H9 (cell line): ENCODE measurements at regions not wholly inside any gene's neighbourhood (a gene's known extent, or its start where the extent isn't known, plus 50 kb on each side); places are given as distances from the start of the nearest gene placed in this dataset.

Experiments used
- DNase-seq: peaks from one replicate; pipeline ENCODE4 v3.0.0-alpha.2; 2017
- H2AFZ ChIP-seq: one replicate; pipeline ENCODE4 v1.6.1; 2013; ENCODE audit warnings: mild to moderate bottlenecking, low read length, control low read depth, moderate library complexity
- H2AK5ac ChIP-seq: 2 replicates; pipeline ENCODE4 v1.6.1; 2013; ENCODE audit warnings: low read length, control low read depth, mixed read lengths; ENCODE audit not compliant: insufficient read length
- H2BK120ac ChIP-seq: one replicate; pipeline ENCODE4 v1.6.1; 2013; ENCODE audit warnings: low read depth, mild to moderate bottlenecking, low read length, control low read depth, inconsistent platforms; ENCODE audit not compliant: poor library complexity, severe bottlenecking
- H2BK12ac ChIP-seq: 2 replicates; pipeline ENCODE4 v1.6.1; 2013; ENCODE audit warnings: low read length, control low read depth, mixed read lengths, low read depth; ENCODE audit not compliant: insufficient read length
- H2BK15ac ChIP-seq: 2 replicates; pipeline ENCODE4 v1.6.1; 2013; ENCODE audit warnings: low read depth, low read length, control low read depth
- H2BK20ac ChIP-seq: one replicate; pipeline ENCODE4 v1.6.1; 2013; ENCODE audit warnings: low read depth, mild to moderate bottlenecking, low read length, control low read depth, inconsistent platforms; ENCODE audit not compliant: poor library complexity, severe bottlenecking
- H2BK5ac ChIP-seq: 2 replicates; pipeline ENCODE4 v1.6.1; 2013; ENCODE audit warnings: low read length, control low read depth, mixed read lengths; ENCODE audit not compliant: insufficient read length
- H3K14ac ChIP-seq: 2 replicates; pipeline ENCODE4 v1.6.1; 2013; ENCODE audit warnings: low read length, control low read depth; ENCODE audit not compliant: insufficient read depth
- H3K18ac ChIP-seq: 2 replicates; pipeline ENCODE4 v1.6.1; 2013; ENCODE audit warnings: low read depth, mild to moderate bottlenecking, mixed read lengths, low read length, control low read depth; ENCODE audit not compliant: insufficient read length
- H3K23ac ChIP-seq: 2 replicates; pipeline ENCODE4 v1.6.1; 2013; ENCODE audit warnings: low read length, control low read depth, mixed read lengths, low read depth; ENCODE audit not compliant: insufficient read length
- H3K23me2 ChIP-seq: 2 replicates; pipeline ENCODE4 v1.6.1; 2013; ENCODE audit warnings: low read depth, mild to moderate bottlenecking, mixed read lengths, low read length, control low read depth; ENCODE audit not compliant: insufficient read length, poor library complexity, severe bottlenecking
- H3K27ac ChIP-seq: 2 replicates; pipeline ENCODE4 v1.5.1; 2013; ENCODE audit warnings: low read length, control low read depth, mixed read lengths, low read depth; ENCODE audit not compliant: insufficient read length
- H3K27me3 ChIP-seq: 2 replicates; pipeline ENCODE4 v1.6.1; 2013; ENCODE audit warnings: low read length, control low read depth, inconsistent platforms; ENCODE audit not compliant: insufficient read depth
- H3K4ac ChIP-seq: 2 replicates; pipeline ENCODE4 v1.6.1; 2013; ENCODE audit warnings: low read depth, mild to moderate bottlenecking, control low read depth, inconsistent platforms, low read length, moderate library complexity
- H3K4me1 ChIP-seq: 2 replicates; pipeline ENCODE4 v1.6.1; 2013; ENCODE audit warnings: low read length, control low read depth, inconsistent platforms; ENCODE audit not compliant: insufficient read depth
- H3K4me2 ChIP-seq: 2 replicates; pipeline ENCODE4 v1.6.1; 2013; ENCODE audit warnings: low read length, control low read depth, mixed read lengths; ENCODE audit not compliant: insufficient read length, insufficient read depth
- H3K56ac ChIP-seq: 2 replicates; pipeline ENCODE4 v1.6.1; 2013; ENCODE audit warnings: low read depth, mild to moderate bottlenecking, mixed read lengths, low read length, control low read depth; ENCODE audit not compliant: insufficient read length
- H3K79me1 ChIP-seq: 2 replicates; pipeline ENCODE4 v1.6.1; 2013; ENCODE audit warnings: low read depth, mild to moderate bottlenecking, moderate library complexity, low read length, control low read depth, inconsistent platforms; ENCODE audit not compliant: insufficient read depth, poor library complexity, severe bottlenecking
- H3K79me2 ChIP-seq: 2 replicates; pipeline ENCODE4 v1.6.1; 2013; ENCODE audit warnings: low read length, control low read depth, inconsistent platforms; ENCODE audit not compliant: insufficient read depth
- H3K9ac ChIP-seq: 2 replicates; pipeline ENCODE4 v1.6.1; 2013; ENCODE audit warnings: low read length, control low read depth, mixed read lengths; ENCODE audit not compliant: insufficient read length; ENCODE audit errors: extremely low read depth
- H3K9me3 ChIP-seq: one replicate; pipeline ENCODE4 v1.6.1; 2013; ENCODE audit warnings: low read depth, low read length, inconsistent platforms; ENCODE audit not compliant: control insufficient read depth
- H3T11ph ChIP-seq: one replicate; pipeline ENCODE4 v1.6.1; 2013; ENCODE audit warnings: mild to moderate bottlenecking, low read length, control low read depth, inconsistent platforms
- H4K20me1 ChIP-seq: one replicate; pipeline ENCODE4 v1.6.1; 2013; ENCODE audit not compliant: control insufficient read depth, insufficient read length, insufficient read depth
- H4K5ac ChIP-seq: 2 replicates; pipeline ENCODE4 v1.6.1; 2013; ENCODE audit warnings: low read depth, mild to moderate bottlenecking, mixed read lengths, low read length, control low read depth; ENCODE audit not compliant: insufficient read length
- H4K8ac ChIP-seq: replicated peaks from 2 replicates; pipeline ENCODE4 v1.6.1; 2013; ENCODE audit warnings: low read length, control low read depth, mixed read lengths, low read depth; ENCODE audit not compliant: insufficient read length
- H4K91ac ChIP-seq: 2 replicates; pipeline ENCODE4 v1.6.1; 2013; ENCODE audit warnings: low read depth, mild to moderate bottlenecking, moderate library complexity, mixed read lengths, low read length, control low read depth; ENCODE audit not compliant: insufficient read length
- H3K27ac Mint-ChIP-seq, 3 experiments: 2 replicates in 2 of 3; 3 replicates in 1 of 3; pipeline ENCODE4 v1.8.0; 2020 to 2021; ENCODE audit warnings: mixed read lengths in 3 of 3, mild to moderate bottlenecking in 1 of 3, moderate library complexity in 1 of 3
- H3K27me3 Mint-ChIP-seq: 2 replicates; pipeline ENCODE4 v1.8.0; 2021; ENCODE audit warnings: low read depth, mild to moderate bottlenecking, moderate library complexity, mixed read lengths
- H3K36me3 Mint-ChIP-seq, 3 experiments: 2 replicates in 2 of 3; 3 replicates in 1 of 3; pipeline ENCODE4 v1.8.0; 2020 to 2021; ENCODE audit warnings: low read depth in 3 of 3, mixed read lengths in 3 of 3; ENCODE audit not compliant: insufficient read depth in 1 of 3
- H3K4me1 Mint-ChIP-seq, 2 experiments: 2 replicates each; pipeline ENCODE4 v1.8.0; 2020; ENCODE audit warnings: mixed read lengths in 2 of 2
- H3K4me3 Mint-ChIP-seq, 2 experiments: 2 replicates in 1 of 2; 3 replicates in 1 of 2; pipeline ENCODE4 v1.8.0; 2020 to 2021; ENCODE audit warnings: mild to moderate bottlenecking in 2 of 2, mixed read lengths in 2 of 2, moderate library complexity in 1 of 2
- H3K9me3 Mint-ChIP-seq, 2 experiments: 2 replicates in 1 of 2; 3 replicates in 1 of 2; pipeline ENCODE4 v1.8.0; 2020; ENCODE audit warnings: mild to moderate bottlenecking in 2 of 2, mixed read lengths in 2 of 2, moderate library complexity in 1 of 2
- WGBS: extraction: QIAGEN DNeasy Blood & Tissue Kit; methylation state at CpG from one replicate; pipeline ENCODE4 v1.1.7; 2013; ENCODE audit warnings: missing lambda C conversion rate, low lambda C conversion rate, mixed read lengths; ENCODE audit not compliant: insufficient read length; ENCODE audit errors: extremely low coverage; 5-methylcytosine and 5-hydroxymethylcytosine counted together
- TF ChIP-seq, protein P1 (sequence below): fragments of 200-600 bp; sonication (generic); conservative IDR thresholded peaks from 3 replicates; pipeline ENCODE4 v1.8.0; 2021; ENCODE audit warnings: antibody characterized with exemption, mild to moderate bottlenecking

DNA sequence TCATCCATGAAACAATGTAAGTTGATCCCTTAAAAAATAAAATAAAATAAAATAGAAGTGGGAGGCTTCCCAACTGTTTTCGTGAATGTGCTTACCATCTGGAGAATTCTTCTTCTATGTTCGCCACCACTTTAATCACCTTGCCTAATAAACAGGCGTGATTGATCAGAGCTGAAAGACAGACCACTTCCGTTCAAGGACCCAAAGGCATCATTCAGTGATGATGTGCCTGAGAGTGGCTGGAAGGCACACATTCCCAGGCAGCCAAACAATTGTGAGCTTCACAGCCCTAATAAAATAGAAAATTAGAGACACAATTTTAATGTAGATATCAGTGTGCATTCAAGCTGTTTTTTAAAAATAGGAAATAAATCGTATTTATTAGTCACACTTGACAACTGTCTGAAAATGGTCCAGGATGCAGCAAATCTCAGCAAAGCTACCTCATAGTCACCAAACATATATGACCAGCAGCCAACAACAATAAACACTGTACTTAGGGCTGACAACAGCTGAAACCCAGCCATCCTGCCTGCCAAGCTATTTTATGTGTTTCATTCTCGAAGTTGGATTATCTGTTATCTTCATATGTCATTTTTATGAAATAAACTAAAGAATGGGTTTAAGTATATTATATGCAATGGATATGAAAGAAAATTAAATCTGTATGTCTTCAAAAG is 163.2 kb upstream of the FAM9B start:
- no peaks in the 10 kb centered on the region for H3K27me3 Mint-ChIP-seq
- peaks cover 8 to 10% of the 10 kb centered on the region in 2 experiments; a peak in 3 of 4 replicates for H3K4me1 Mint-ChIP-seq
- H3T11ph ChIP-seq, result no peak overlapping the region
- H2AFZ ChIP-seq, result no peak overlapping the region
- H2AK5ac ChIP-seq, result no peak overlapping the region
- H3K23me2 ChIP-seq, result no peaks in the 10 kb centered on the region
- H3K27ac Mint-ChIP-seq, result no peak overlapping the region
- no peak overlapping the region for H3K27ac ChIP-seq
- H3K23ac ChIP-seq, result no peak overlapping the region
- no peak overlapping the region for H3K56ac ChIP-seq
- H3K4me1 ChIP-seq, result no peaks in the 10 kb centered on the region
- H3K9me3 ChIP-seq, result no peaks in the 10 kb centered on the region
- no peak overlapping the region for H4K91ac ChIP-seq
- TF ChIP-seq, protein P1, sequence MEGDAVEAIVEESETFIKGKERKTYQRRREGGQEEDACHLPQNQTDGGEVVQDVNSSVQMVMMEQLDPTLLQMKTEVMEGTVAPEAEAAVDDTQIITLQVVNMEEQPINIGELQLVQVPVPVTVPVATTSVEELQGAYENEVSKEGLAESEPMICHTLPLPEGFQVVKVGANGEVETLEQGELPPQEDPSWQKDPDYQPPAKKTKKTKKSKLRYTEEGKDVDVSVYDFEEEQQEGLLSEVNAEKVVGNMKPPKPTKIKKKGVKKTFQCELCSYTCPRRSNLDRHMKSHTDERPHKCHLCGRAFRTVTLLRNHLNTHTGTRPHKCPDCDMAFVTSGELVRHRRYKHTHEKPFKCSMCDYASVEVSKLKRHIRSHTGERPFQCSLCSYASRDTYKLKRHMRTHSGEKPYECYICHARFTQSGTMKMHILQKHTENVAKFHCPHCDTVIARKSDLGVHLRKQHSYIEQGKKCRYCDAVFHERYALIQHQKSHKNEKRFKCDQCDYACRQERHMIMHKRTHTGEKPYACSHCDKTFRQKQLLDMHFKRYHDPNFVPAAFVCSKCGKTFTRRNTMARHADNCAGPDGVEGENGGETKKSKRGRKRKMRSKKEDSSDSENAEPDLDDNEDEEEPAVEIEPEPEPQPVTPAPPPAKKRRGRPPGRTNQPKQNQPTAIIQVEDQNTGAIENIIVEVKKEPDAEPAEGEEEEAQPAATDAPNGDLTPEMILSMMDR, result no peak
- no peak overlapping the region for H4K5ac ChIP-seq
- no peak overlapping the region for H3K14ac ChIP-seq
- no peaks in the 10 kb centered on the region for H3K27me3 ChIP-seq
- H3K9ac ChIP-seq, result no peak overlapping the region
- H2BK15ac ChIP-seq, result no peak overlapping the region
- no peak overlapping the region for H2BK120ac ChIP-seq
- no peak for DNase-seq
- H2BK20ac ChIP-seq, result no peak overlapping the region
- H4K8ac ChIP-seq, result no peak overlapping the region
- no CpG with 5 or more reads among the region's 6 CpGs for WGBS
- peaks cover 2 to 49% of the 10 kb centered on the region in 2 experiments; a peak in 2 of 5 replicates for H3K9me3 Mint-ChIP-seq
- H3K4me3 Mint-ChIP-seq, result no peak overlapping the region
- no peak overlapping the region for H2BK5ac ChIP-seq
- H3K36me3 Mint-ChIP-seq, result 0 out of 7 replicates have a peak, but pooled peaks cover 0 to under 1% (median 0%) of the 10 kb centered on the region in 3 experiments
- H3K79me2 ChIP-seq, result no peaks in the 10 kb centered on the region
- H3K18ac ChIP-seq, result no peak overlapping the region
- H2BK12ac ChIP-seq, result no peak overlapping the region
- no peak overlapping the region for H3K4me2 ChIP-seq
- H3K79me1 ChIP-seq, result no peaks in the 10 kb centered on the region
- no peak overlapping the region for H3K4ac ChIP-seq
- no peaks in the 10 kb centered on the region for H4K20me1 ChIP-seq
